ENCODE measurements at regions not wholly inside any gene's neighbourhood (a gene's known extent, or its start where the extent isn't known, plus 50 kb on each side); places are given as distances from the start of the nearest gene placed in this dataset.

DNA sequence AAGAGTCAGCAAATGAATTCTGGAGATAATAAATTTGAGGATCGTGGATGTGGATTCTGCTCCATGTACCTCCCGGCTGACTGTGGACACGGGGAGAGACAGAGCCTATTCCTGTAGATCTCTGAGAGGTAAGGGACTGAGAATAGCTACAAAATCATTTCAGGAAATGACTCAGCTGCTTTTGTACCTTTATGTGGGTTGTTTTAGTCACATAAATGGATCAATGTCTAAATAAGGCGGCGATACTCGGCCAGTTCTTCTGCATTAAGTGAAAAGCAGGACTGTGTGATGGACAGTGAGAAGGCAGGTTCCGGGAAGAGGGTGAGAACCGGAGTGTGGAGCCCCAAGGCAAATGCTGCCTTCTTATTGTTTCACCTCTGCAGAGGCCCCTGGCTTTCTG is 128.1 kb downstream of the EFNB2 start:
- H3K4me3 ChIP-seq (ENCODE audit: low read depth, low read length) = no peak overlapping the region
- no peak for TF ChIP-seq POLR2A (IDR thresholded peaks at IDR 0.05; ENCODE audit: extremely low read depth, insufficient read length)
- TF ChIP-seq, protein P1, sequence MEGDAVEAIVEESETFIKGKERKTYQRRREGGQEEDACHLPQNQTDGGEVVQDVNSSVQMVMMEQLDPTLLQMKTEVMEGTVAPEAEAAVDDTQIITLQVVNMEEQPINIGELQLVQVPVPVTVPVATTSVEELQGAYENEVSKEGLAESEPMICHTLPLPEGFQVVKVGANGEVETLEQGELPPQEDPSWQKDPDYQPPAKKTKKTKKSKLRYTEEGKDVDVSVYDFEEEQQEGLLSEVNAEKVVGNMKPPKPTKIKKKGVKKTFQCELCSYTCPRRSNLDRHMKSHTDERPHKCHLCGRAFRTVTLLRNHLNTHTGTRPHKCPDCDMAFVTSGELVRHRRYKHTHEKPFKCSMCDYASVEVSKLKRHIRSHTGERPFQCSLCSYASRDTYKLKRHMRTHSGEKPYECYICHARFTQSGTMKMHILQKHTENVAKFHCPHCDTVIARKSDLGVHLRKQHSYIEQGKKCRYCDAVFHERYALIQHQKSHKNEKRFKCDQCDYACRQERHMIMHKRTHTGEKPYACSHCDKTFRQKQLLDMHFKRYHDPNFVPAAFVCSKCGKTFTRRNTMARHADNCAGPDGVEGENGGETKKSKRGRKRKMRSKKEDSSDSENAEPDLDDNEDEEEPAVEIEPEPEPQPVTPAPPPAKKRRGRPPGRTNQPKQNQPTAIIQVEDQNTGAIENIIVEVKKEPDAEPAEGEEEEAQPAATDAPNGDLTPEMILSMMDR (IDR thresholded peaks at IDR 0.05; ENCODE audit: low read depth, low read length) = no peak
- TF ChIP-seq, protein P2, sequence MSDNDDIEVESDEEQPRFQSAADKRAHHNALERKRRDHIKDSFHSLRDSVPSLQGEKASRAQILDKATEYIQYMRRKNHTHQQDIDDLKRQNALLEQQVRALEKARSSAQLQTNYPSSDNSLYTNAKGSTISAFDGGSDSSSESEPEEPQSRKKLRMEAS (IDR thresholded peaks at IDR 0.05; ENCODE audit: low read depth, low read length) = no peak
- no peak for TF ChIP-seq MYC (IDR thresholded peaks at IDR 0.05; ENCODE audit: low read depth, low read length)
- DNase-seq (ENCODE audit: low read depth) = no peak

DNA sequence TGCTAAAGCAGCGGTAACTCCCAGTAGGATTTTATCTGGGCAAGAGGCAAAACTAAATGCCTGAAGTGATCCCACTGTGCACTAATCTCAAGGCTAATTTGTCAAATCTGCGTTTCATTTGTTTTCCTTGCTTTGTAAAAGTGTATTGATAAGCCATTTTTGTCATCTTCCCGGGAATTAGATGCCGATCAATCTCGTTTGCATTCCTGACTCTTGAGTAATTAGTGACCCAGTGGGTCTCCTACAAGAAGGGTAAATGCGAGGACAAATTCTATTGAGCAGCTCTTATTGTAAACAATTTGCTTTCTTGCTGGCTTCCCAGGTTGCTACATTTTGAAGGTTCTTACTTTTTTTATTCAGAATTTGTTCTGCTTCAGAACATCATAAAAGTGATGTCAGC is 129.7 kb downstream of the EFNB2 start:
- DNase-seq (ENCODE audit: low read depth) = no peak
- H3K4me3 ChIP-seq (ENCODE audit: low read depth, low read length) = no peak overlapping the region
- TF ChIP-seq, protein P1 (IDR thresholded peaks at IDR 0.05; ENCODE audit: low read depth, low read length) = no peak
- TF ChIP-seq MYC (IDR thresholded peaks at IDR 0.05; ENCODE audit: low read depth, low read length) = no peak
- TF ChIP-seq, protein P2 (IDR thresholded peaks at IDR 0.05; ENCODE audit: low read depth, low read length) = no peak
- TF ChIP-seq POLR2A (IDR thresholded peaks at IDR 0.05; ENCODE audit: extremely low read depth, insufficient read length) = no peak

DNA sequence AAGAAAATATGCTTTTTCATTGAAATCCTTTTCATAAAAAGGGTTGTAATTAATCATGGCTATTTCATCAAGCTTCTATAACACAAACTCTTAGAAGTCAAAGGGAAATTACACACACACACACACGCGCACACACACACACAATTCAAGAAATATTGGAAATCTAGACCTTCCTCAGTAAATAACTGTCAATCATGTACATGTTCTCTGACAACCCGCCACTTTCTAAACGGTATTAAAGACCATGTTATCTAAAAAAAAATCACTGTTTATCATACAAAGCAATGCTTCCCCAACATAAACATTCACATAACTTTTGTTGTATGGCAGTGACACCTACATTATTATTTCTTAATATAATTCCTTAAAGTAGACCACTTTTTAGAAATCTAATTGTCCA is 132.2 kb downstream of the EFNB2 start:
- no peak for DNase-seq (ENCODE audit: low read depth)
- H3K4me3 ChIP-seq (ENCODE audit: low read depth, low read length) = no peak overlapping the region
- TF ChIP-seq MYC (IDR thresholded peaks at IDR 0.05; ENCODE audit: low read depth, low read length) (no peak), POLR2A (IDR thresholded peaks at IDR 0.05; ENCODE audit: extremely low read depth, insufficient read length) (no peak)
- TF ChIP-seq, protein P2 (IDR thresholded peaks at IDR 0.05; ENCODE audit: low read depth, low read length) = no peak
- TF ChIP-seq, protein P1 (IDR thresholded peaks at IDR 0.05; ENCODE audit: low read depth, low read length) = no peak

DNA sequence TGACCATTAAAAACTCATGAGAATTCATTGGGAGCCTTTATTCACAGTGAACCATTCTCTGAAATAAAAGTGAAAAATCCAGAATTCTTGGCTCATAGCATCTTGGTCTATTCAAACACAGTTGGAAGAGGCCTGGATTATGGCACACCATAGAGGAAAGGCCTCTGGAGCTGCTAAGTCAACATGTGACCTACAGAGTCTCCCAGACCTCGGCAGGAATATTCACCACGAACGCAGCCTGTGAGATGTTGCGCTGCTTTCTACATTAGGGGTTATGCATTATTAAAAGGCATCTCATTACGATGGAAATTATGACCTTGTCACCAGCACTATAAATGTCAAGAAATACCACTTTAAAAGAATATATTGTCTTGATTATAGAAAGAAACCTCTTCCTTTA is 132.6 kb downstream of the EFNB2 start:
- no peak for DNase-seq (ENCODE audit: low read depth)
- TF ChIP-seq MYC (IDR thresholded peaks at IDR 0.05; ENCODE audit: low read depth, low read length) = no peak
- TF ChIP-seq, protein P2 (IDR thresholded peaks at IDR 0.05; ENCODE audit: low read depth, low read length) = no peak
- TF ChIP-seq, protein P1 (IDR thresholded peaks at IDR 0.05; ENCODE audit: low read depth, low read length) = no peak
- no peak for TF ChIP-seq POLR2A (IDR thresholded peaks at IDR 0.05; ENCODE audit: extremely low read depth, insufficient read length)
- no peak overlapping the region for H3K4me3 ChIP-seq (ENCODE audit: low read depth, low read length)

DNA sequence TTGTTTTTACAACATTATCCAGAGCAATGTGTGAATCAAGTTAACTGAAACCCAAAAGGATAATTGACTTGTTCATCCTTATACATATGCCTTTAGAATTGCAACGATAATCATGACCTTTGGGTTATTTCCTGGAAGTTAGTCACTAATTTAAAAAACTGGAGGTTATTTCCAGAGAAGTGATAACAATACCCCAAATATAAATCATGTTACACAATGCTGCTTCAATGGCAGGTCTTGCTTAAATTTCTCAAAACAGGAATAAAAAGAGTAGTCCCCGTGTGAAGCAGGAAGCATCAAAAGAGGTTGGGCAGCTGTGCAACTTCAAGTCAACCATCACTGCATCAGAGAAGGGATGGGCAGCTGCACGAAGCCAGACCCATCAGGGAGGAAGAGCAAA is 134.4 kb downstream of the EFNB2 start:
- no peak for DNase-seq (ENCODE audit: low read depth)
- TF ChIP-seq MYC (IDR thresholded peaks at IDR 0.05; ENCODE audit: low read depth, low read length) (no peak), POLR2A (IDR thresholded peaks at IDR 0.05; ENCODE audit: extremely low read depth, insufficient read length) (no peak)
- TF ChIP-seq, protein P2 (IDR thresholded peaks at IDR 0.05; ENCODE audit: low read depth, low read length) = no peak
- TF ChIP-seq, protein P1 (IDR thresholded peaks at IDR 0.05; ENCODE audit: low read depth, low read length) = no peak

DNA sequence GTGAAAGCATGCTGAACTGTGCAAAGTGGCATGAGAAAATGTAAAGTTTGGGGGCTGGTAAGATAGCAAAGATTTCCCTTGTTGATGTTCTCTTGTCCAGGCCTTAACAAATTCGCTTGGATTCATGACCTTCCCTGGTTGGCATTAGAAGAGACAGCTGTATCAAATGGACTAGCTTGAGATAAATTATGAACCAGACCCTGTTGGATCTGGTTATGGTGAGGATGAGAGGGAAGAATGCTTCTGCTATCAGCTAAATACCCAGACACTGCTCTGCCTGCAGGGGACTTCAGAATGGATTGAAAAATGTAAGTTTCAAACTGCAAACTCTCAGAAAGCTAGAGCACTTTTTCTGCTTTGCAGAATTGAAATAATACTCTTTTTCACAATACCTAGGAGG is 135.2 kb downstream of the EFNB2 start:
- DNase-seq (ENCODE audit: low read depth) = no peak
- no peak overlapping the region for H3K4me3 ChIP-seq (ENCODE audit: low read depth, low read length)
- TF ChIP-seq, protein P2 (IDR thresholded peaks at IDR 0.05; ENCODE audit: low read depth, low read length) = no peak
- TF ChIP-seq POLR2A (IDR thresholded peaks at IDR 0.05; ENCODE audit: extremely low read depth, insufficient read length) = no peak
- TF ChIP-seq, protein P1 (IDR thresholded peaks at IDR 0.05; ENCODE audit: low read depth, low read length) = no peak
- TF ChIP-seq MYC (IDR thresholded peaks at IDR 0.05; ENCODE audit: low read depth, low read length) = no peak

More for the DNA sequence above, 134.4 kb downstream of the EFNB2 start:
- H3K4me3 ChIP-seq (ENCODE audit: low read depth, low read length) = no peak overlapping the region

Data from NB4 (cell line).